ENCODE measurements at regions not wholly inside any gene's neighbourhood (a gene's known extent, or its start where the extent isn't known, plus 50 kb on each side); places are given as distances from the start of the nearest gene placed in this dataset.

- H3K36me3 ChIP-seq (ENCODE audit: control insufficient read depth in 1 of 2, insufficient read depth in 2 of 2, low read length in 2 of 2): no peaks in the 10 kb centered on the region
- H3K4me2 ChIP-seq (ENCODE audit: low read length): no peak overlapping the region
- no peak overlapping the region for H3K27ac ChIP-seq (ENCODE audit: low read depth, low read length)
- ChIA-PET RAD21 (ENCODE audit: low non-redundant PET in 1 of 2, low total read pairs in 2 of 2, uncharacterized antibody in 2 of 2, unreplicated experiment in 2 of 2) (no interaction called here), CTCF (no interaction called here), POLR2A (no interaction called here)
- BruUV-seq (replicated peaks): no TSS peak
- no peak for ATAC-seq
- H3K27me3 ChIP-seq (ENCODE audit: insufficient read depth, low read length): no peaks in the 10 kb centered on the region
- no peaks in the 10 kb centered on the region for H3K9me2 ChIP-seq (ENCODE audit: insufficient read depth)
- no peak overlapping the region for H3K9ac ChIP-seq (ENCODE audit: low read length)
- intact Hi-C loops (cut with micrococcal nuclease): no loop called here
- peaks cover 14 to 20% of the 10 kb centered on the region in 2 experiments; a peak in 3 of 4 replicates for H3K4me1 ChIP-seq (ENCODE audit: control insufficient read depth in 1 of 2, insufficient read depth in 2 of 2, low read length in 2 of 2)
- no peak for DNase-seq (ENCODE audit: low read depth, low spot score)
- TF ChIP-seq FOSL1 (IDR thresholded peaks at IDR 0.05; ENCODE audit: low read depth) (no peak), SIN3A (IDR thresholded peaks at IDR 0.05; ENCODE audit: low read depth) (no peak)
- no peaks in the 10 kb centered on the region for H3K79me2 ChIP-seq (ENCODE audit: insufficient read depth, low read length)
- H4K20me1 ChIP-seq (ENCODE audit: insufficient read depth): no peaks in the 10 kb centered on the region
- H2AFZ ChIP-seq (ENCODE audit: low read depth, low read length, poor library complexity, severe bottlenecking): no peak overlapping the region
- no peaks in the 10 kb centered on the region for H3K9me3 ChIP-seq (ENCODE audit: control insufficient read depth in 1 of 2, insufficient read depth in 1 of 2, low read depth in 1 of 2, low read length in 2 of 2)
- H3K4me3 ChIP-seq (replicated peaks in 1 of 2; ENCODE audit: low read depth in 1 of 2, low read length in 2 of 2): no peak overlapping the region
These were observed 347.4 kb downstream of the BCOR start for GRCh38 chrX:39750256-39750790.

GRCh38 chrX:39750848-39751247 is 346.9 kb downstream of the BCOR start:
- ChIA-PET RAD21 (ENCODE audit: low non-redundant PET in 1 of 2, low total read pairs in 2 of 2, uncharacterized antibody in 2 of 2, unreplicated experiment in 2 of 2) (no interaction called here), POLR2A (no interaction called here), CTCF (no interaction called here)
- Histone ChIP-seq H3K27ac (ENCODE audit: low read depth, low read length) (no peak overlapping the region), H3K79me2 (ENCODE audit: insufficient read depth, low read length) (no peaks in the 10 kb centered on the region), H3K9me3 (ENCODE audit: control insufficient read depth in 1 of 2, insufficient read depth in 1 of 2, low read depth in 1 of 2, low read length in 2 of 2) (no peaks in the 10 kb centered on the region), H3K9me2 (ENCODE audit: insufficient read depth) (no peaks in the 10 kb centered on the region), H2AFZ (ENCODE audit: low read depth, low read length, poor library complexity, severe bottlenecking) (no peak overlapping the region), H3K9ac (ENCODE audit: low read length) (no peak overlapping the region), H3K36me3 (ENCODE audit: control insufficient read depth in 1 of 2, insufficient read depth in 2 of 2, low read length in 2 of 2) (no peaks in the 10 kb centered on the region), H3K4me2 (ENCODE audit: low read length) (no peak overlapping the region), H3K4me3 (replicated peaks in 1 of 2; ENCODE audit: low read depth in 1 of 2, low read length in 2 of 2) (no peak overlapping the region), H3K27me3 (ENCODE audit: insufficient read depth, low read length) (no peaks in the 10 kb centered on the region), H4K20me1 (ENCODE audit: insufficient read depth) (no peaks in the 10 kb centered on the region), H3K4me1 (ENCODE audit: control insufficient read depth in 1 of 2, insufficient read depth in 2 of 2, low read length in 2 of 2) (peaks cover 16 to 25% of the 10 kb centered on the region in 2 experiments; a peak in 3 of 4 replicates)
- no TSS peak for BruUV-seq (replicated peaks)
- no peak for TF ChIP-seq REST (IDR thresholded peaks at IDR 0.05; ENCODE audit: low read depth)
- TF ChIP-seq EGR1 (IDR thresholded peaks at IDR 0.05; ENCODE audit: low read depth): no peak
- no peak for TF ChIP-seq FOSL1 (IDR thresholded peaks at IDR 0.05; ENCODE audit: low read depth)
- TF ChIP-seq ZBTB33 (IDR thresholded peaks at IDR 0.05; ENCODE audit: extremely low read depth, insufficient replicate concordance, low read length): no peak
- no peak for TF ChIP-seq CTCF (IDR thresholded peaks at IDR 0.05 in 2 of 3, conservative IDR thresholded peaks at IDR 0.05 in 1 of 3; ENCODE audit: borderline replicate concordance in 1 of 3, insufficient read depth in 1 of 3, low read depth in 2 of 3, low read length in 2 of 3)
- no peak for TF ChIP-seq ELF1 (IDR thresholded peaks at IDR 0.05; ENCODE audit: borderline replicate concordance, low read depth)
- DNase-seq (ENCODE audit: low read depth, low spot score): no peak
- ATAC-seq: no peak
- intact Hi-C loops (cut with micrococcal nuclease): no loop called here

All from HCT116 (cell line).